ENCODE measurements at regions not wholly inside any gene's neighbourhood (a gene's known extent, or its start where the extent isn't known, plus 50 kb on each side); places are given as distances from the start of the nearest gene placed in this dataset.

DNA sequence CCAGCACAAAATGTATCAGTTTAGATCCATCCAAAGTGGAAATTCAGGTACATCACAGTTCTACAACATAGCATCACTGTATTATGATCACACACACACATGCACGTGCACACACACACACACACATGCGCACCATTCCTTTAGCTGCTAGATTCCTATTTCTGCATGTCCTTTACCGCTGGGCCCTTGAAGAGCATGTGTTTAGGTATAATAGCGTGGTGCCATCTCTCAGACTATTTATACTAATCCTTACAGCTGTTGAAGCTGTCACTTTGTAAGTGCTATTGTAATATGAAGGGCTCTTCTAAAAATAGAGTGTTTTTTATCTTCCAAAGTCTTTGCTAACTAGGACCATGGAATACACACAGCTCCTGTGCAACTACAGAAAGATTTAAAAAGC, 308.8 kb upstream of the TRPC7 start:
- Histone ChIP-seq H3K4me3 (no peak overlapping the region), H3K36me3 (ENCODE audit: insufficient read depth) (no peaks in the 10 kb centered on the region), H3F3A (replicated peaks; ENCODE audit: low read depth) (no peaks in the 10 kb centered on the region), H4K20me1 (replicated peaks; ENCODE audit: insufficient read depth) (no peaks in the 10 kb centered on the region), H3K4me2 (no peak overlapping the region), H3K27ac (ENCODE audit: low read depth) (no peak overlapping the region), H3K27me3 (ENCODE audit: insufficient read depth) (no peaks in the 10 kb centered on the region), H3K4me1 (ENCODE audit: insufficient read depth) (no peaks in the 10 kb centered on the region), H3K79me2 (replicated peaks; ENCODE audit: insufficient read depth) (no peaks in the 10 kb centered on the region), H2AFZ (no peak overlapping the region), H3K9me2 (ENCODE audit: insufficient read depth) (no peaks in the 10 kb centered on the region)
- TF ChIP-seq, protein P1, sequence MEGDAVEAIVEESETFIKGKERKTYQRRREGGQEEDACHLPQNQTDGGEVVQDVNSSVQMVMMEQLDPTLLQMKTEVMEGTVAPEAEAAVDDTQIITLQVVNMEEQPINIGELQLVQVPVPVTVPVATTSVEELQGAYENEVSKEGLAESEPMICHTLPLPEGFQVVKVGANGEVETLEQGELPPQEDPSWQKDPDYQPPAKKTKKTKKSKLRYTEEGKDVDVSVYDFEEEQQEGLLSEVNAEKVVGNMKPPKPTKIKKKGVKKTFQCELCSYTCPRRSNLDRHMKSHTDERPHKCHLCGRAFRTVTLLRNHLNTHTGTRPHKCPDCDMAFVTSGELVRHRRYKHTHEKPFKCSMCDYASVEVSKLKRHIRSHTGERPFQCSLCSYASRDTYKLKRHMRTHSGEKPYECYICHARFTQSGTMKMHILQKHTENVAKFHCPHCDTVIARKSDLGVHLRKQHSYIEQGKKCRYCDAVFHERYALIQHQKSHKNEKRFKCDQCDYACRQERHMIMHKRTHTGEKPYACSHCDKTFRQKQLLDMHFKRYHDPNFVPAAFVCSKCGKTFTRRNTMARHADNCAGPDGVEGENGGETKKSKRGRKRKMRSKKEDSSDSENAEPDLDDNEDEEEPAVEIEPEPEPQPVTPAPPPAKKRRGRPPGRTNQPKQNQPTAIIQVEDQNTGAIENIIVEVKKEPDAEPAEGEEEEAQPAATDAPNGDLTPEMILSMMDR (conservative IDR thresholded peaks at IDR 0.05; ENCODE audit: low read depth in 2 of 2): no peak
- TF ChIP-seq EZH2phosphoT487 (IDR thresholded peaks at IDR 0.05; ENCODE audit: unreplicated experiment) (no peak), ZNF114 (CRISPR knock-in tag; IDR thresholded peaks at IDR 0.05) (no peak), POLR2AphosphoS5 (IDR thresholded peaks at IDR 0.05; ENCODE audit: low read depth) (no peak)
- TF ChIP-seq, protein P2, sequence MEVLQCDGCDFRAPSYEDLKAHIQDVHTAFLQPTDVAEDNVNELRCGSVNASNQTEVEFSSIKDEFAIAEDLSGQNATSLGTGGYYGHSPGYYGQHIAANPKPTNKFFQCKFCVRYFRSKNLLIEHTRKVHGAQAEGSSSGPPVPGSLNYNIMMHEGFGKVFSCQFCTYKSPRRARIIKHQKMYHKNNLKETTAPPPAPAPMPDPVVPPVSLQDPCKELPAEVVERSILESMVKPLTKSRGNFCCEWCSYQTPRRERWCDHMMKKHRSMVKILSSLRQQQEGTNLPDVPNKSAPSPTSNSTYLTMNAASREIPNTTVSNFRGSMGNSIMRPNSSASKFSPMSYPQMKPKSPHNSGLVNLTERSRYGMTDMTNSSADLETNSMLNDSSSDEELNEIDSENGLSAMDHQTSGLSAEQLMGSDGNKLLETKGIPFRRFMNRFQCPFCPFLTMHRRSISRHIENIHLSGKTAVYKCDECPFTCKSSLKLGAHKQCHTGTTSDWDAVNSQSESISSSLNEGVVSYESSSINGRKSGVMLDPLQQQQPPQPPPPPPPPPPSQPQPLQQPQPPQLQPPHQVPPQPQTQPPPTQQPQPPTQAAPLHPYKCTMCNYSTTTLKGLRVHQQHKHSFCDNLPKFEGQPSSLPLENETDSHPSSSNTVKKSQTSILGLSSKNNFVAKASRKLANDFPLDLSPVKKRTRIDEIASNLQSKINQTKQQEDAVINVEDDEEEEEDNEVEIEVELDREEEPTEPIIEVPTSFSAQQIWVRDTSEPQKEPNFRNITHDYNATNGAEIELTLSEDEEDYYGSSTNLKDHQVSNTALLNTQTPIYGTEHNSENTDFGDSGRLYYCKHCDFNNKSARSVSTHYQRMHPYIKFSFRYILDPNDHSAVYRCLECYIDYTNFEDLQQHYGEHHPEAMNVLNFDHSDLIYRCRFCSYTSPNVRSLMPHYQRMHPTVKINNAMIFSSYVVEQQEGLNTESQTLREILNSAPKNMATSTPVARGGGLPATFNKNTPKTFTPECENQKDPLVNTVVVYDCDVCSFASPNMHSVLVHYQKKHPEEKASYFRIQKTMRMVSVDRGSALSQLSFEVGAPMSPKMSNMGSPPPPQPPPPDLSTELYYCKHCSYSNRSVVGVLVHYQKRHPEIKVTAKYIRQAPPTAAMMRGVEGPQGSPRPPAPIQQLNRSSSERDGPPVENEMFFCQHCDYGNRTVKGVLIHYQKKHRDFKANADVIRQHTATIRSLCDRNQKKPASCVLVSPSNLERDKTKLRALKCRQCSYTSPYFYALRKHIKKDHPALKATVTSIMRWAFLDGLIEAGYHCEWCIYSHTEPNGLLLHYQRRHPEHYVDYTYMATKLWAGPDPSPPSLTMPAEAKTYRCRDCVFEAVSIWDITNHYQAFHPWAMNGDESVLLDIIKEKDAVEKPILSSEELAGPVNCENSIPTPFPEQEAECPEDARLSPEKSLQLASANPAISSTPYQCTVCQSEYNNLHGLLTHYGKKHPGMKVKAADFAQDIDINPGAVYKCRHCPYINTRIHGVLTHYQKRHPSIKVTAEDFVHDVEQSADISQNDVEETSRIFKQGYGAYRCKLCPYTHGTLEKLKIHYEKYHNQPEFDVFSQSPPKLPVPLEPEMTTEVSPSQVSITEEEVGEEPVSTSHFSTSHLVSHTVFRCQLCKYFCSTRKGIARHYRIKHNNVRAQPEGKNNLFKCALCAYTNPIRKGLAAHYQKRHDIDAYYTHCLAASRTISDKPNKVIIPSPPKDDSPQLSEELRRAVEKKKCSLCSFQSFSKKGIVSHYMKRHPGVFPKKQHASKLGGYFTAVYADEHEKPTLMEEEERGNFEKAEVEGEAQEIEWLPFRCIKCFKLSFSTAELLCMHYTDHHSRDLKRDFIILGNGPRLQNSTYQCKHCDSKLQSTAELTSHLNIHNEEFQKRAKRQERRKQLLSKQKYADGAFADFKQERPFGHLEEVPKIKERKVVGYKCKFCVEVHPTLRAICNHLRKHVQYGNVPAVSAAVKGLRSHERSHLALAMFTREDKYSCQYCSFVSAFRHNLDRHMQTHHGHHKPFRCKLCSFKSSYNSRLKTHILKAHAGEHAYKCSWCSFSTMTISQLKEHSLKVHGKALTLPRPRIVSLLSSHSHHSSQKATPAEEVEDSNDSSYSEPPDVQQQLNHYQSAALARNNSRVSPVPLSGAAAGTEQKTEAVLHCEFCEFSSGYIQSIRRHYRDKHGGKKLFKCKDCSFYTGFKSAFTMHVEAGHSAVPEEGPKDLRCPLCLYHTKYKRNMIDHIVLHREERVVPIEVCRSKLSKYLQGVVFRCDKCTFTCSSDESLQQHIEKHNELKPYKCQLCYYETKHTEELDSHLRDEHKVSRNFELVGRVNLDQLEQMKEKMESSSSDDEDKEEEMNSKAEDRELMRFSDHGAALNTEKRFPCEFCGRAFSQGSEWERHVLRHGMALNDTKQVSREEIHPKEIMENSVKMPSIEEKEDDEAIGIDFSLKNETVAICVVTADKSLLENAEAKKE (CRISPR knock-in tag; IDR thresholded peaks at IDR 0.05): no peak
- Mint-ChIP-seq H3K27me3 (ENCODE audit: insufficient read depth, low read depth, poor library complexity) (no peaks in the 10 kb centered on the region), H3K9me3 (peaks cover under 1% of the 10 kb centered on the region; the same call in 2 of the 3 replicates), H3K4me1 (peaks cover 13% of the 10 kb centered on the region), H3K4me3 (no peak overlapping the region), H3K27ac (no peak overlapping the region), H3K36me3 (ENCODE audit: low read depth) (peaks cover 2% of the 10 kb centered on the region; the same call in 2 of the 3 replicates)
- no peak for DNase-seq (ENCODE audit: low spot score)
- ATAC-seq: no peak

Data from GM23338 (cell line).